ENCODE measurements at regions not wholly inside any gene's neighbourhood (a gene's known extent, or its start where the extent isn't known, plus 50 kb on each side); places are given as distances from the start of the nearest gene placed in this dataset.

GRCh38 chrX:97790850-97791249 lies 907.1 kb downstream of the RPA4 start:
- H3K27me3 ChIP-seq (ENCODE audit: control insufficient read depth, insufficient read depth, low read length, poor library complexity, severe bottlenecking), result no peaks in the 10 kb centered on the region
- Mint-ChIP-seq H3K9me3 (no peaks in the 10 kb centered on the region), H3K4me1 (peaks cover 15% of the 10 kb centered on the region), H3K36me3 (ENCODE audit: low read depth) (no peaks in the 10 kb centered on the region), H3K4me3 (no peak overlapping the region), H3K27ac (no peak overlapping the region), H3K27me3 (ENCODE audit: insufficient read depth) (peaks cover 8% of the 10 kb centered on the region)
- DNase-seq, result no peak
- 100% methylated on average over 1 of the region's 1 CpG; no CpG with 5 or more reads in 1 of the 2 experiments for WGBS, 2 experiments (ENCODE audit: insufficient coverage in 1 of 2, insufficient read length in 1 of 2)
- H3K27ac ChIP-seq (ENCODE audit: low read depth, low read length), result no peak overlapping the region
- H3K4me3 ChIP-seq (ENCODE audit: low read length), result no peak overlapping the region
- no peak overlapping the region for H3K9ac ChIP-seq (ENCODE audit: extremely low read depth, low read length, poor library complexity, severe bottlenecking)
- no peaks in the 10 kb centered on the region for H3K36me3 ChIP-seq (ENCODE audit: control insufficient read depth, insufficient read depth, low read length)
- H3K9me3 ChIP-seq (ENCODE audit: control insufficient read depth, low read length), result no peaks in the 10 kb centered on the region
- TF ChIP-seq CTCF (conservative IDR thresholded peaks at IDR 0.05), result no peak
- H3K4me1 ChIP-seq (ENCODE audit: control insufficient read depth, insufficient read depth, low read length), result no peaks in the 10 kb centered on the region

- no peaks in the 10 kb centered on the region for H3K36me3 Mint-ChIP-seq (ENCODE audit: low read depth)
- H3K4me1 ChIP-seq (ENCODE audit: control insufficient read depth, insufficient read depth, low read length), result no peaks in the 10 kb centered on the region
- no peak overlapping the region for H3K4me3 Mint-ChIP-seq
- H3K27me3 Mint-ChIP-seq (ENCODE audit: insufficient read depth), result peaks cover 13% of the 10 kb centered on the region
- 95 to 100% methylated on average over 1 to 2 of the region's 2 CpGs for WGBS, 2 experiments (ENCODE audit: insufficient coverage in 1 of 2, insufficient read length in 1 of 2)
- H3K9me3 ChIP-seq (ENCODE audit: control insufficient read depth, low read length), result no peaks in the 10 kb centered on the region
- peaks cover 26% of the 10 kb centered on the region for H3K9me3 Mint-ChIP-seq
- H3K27ac Mint-ChIP-seq, result no peak overlapping the region
- DNase-seq, result no peak
- H3K4me3 ChIP-seq (ENCODE audit: low read length), result no peak overlapping the region
- no peaks in the 10 kb centered on the region for H3K27me3 ChIP-seq (ENCODE audit: control insufficient read depth, insufficient read depth, low read length, poor library complexity, severe bottlenecking)
- no peaks in the 10 kb centered on the region for H3K36me3 ChIP-seq (ENCODE audit: control insufficient read depth, insufficient read depth, low read length)
- TF ChIP-seq CTCF (conservative IDR thresholded peaks at IDR 0.05), result no peak
- H3K9ac ChIP-seq (ENCODE audit: extremely low read depth, low read length, poor library complexity, severe bottlenecking), result no peak overlapping the region
- H3K27ac ChIP-seq (ENCODE audit: low read depth, low read length), result no peak overlapping the region
- peaks cover 15% of the 10 kb centered on the region for H3K4me1 Mint-ChIP-seq
Measured at GRCh38 chrX:97797076-97797475, 913.4 kb downstream of the RPA4 start.

GRCh38 chrX:97806238-97806637 lies 922.5 kb downstream of the RPA4 start:
- H3K36me3 Mint-ChIP-seq (ENCODE audit: low read depth), result peaks cover 8% of the 10 kb centered on the region
- no peak for DNase-seq
- no peak for TF ChIP-seq CTCF (conservative IDR thresholded peaks at IDR 0.05)
- no peak overlapping the region for H3K27ac ChIP-seq (ENCODE audit: low read depth, low read length)
- no peak overlapping the region for H3K4me3 ChIP-seq (ENCODE audit: low read length)
- WGBS, 2 experiments (ENCODE audit: insufficient coverage in 1 of 2, insufficient read length in 1 of 2), result 97% methylated on average over 3 of the region's 3 CpGs; no CpG with 5 or more reads in 1 of the 2 experiments
- no peaks in the 10 kb centered on the region for H3K4me1 Mint-ChIP-seq
- peaks cover 34% of the 10 kb centered on the region for H3K9me3 Mint-ChIP-seq
- H3K36me3 ChIP-seq (ENCODE audit: control insufficient read depth, insufficient read depth, low read length), result no peaks in the 10 kb centered on the region
- no peaks in the 10 kb centered on the region for H3K9me3 ChIP-seq (ENCODE audit: control insufficient read depth, low read length)
- no peak overlapping the region for H3K27ac Mint-ChIP-seq
- no peaks in the 10 kb centered on the region for H3K4me1 ChIP-seq (ENCODE audit: control insufficient read depth, insufficient read depth, low read length)
- H3K4me3 Mint-ChIP-seq, result no peak overlapping the region
- H3K27me3 Mint-ChIP-seq (ENCODE audit: insufficient read depth), result peaks cover under 1% of the 10 kb centered on the region
- no peaks in the 10 kb centered on the region for H3K27me3 ChIP-seq (ENCODE audit: control insufficient read depth, insufficient read depth, low read length, poor library complexity, severe bottlenecking)
- H3K9ac ChIP-seq (ENCODE audit: extremely low read depth, low read length, poor library complexity, severe bottlenecking), result no peak overlapping the region

All from endodermal cell (in vitro differentiated cells).